M059J (cell line): ENCODE measurements at regions not wholly inside any gene's neighbourhood (a gene's known extent, or its start where the extent isn't known, plus 50 kb on each side); places are given as distances from the start of the nearest gene placed in this dataset.

Source experiments
- DNase-seq: peaks from one replicate; pipeline ENCODE4 v3.0.0-alpha.2; 2012; ENCODE audit warnings: low read depth

- DNase-seq = no peak
These were observed 84.1 kb upstream of the BARX2 start for GRCh38 chr11:129291546-129291945.

- DNase-seq = no peak
These were observed 84.7 kb upstream of the BARX2 start for GRCh38 chr11:129290966-129291365.

DNA sequence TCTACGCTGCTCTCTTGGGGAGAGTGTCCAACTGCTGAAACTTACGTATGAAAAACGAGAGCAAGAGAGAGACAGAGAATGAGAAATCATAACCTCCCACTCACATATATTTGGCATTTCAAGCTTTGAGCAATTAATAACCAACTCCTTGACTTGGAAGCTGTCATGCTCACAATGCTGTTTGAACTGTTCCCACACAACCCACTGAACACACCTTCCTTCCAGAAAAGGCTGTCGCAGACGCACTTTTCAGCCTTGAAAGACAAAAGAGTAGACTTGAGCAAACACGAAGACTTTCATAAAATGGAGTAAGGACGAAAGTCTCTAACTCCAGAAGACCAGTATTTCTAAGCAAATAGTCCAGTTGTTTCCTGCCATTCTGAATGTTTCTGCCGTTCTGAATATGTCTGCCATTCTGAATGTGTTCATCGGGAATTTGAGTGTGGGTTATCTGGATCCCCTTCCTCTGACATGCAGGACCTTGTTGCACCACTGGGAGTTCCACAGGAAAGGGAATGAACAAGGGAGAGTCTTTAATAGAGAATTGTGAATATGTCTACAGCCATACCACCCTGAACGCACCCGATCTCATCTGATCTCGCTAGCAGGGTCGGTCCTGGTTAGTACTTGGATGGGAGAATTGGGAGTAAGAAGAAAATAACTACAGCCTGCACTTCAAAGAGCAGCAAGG, 86.2 kb upstream of the BARX2 start:
- DNase-seq = no peak

DNA sequence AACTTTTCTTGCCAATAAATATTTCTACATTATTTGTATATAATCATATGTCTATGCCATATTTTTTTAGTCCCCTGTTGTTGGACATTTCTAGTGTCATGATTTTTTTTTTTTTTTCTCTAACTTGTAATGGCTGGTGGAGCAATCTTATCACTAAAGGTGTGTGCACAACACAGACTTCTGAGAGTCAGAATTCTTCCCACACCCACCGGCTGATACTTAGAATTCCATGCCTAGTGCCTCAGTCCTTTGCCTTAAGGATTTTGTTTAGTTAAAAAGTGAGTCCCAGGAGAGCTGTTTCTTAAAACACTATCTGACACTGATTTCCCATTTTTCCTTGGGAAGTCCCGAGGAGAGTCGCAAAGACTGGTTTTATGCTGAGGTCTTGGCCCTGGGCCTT, 87.7 kb upstream of the BARX2 start:
- no peak for DNase-seq

- DNase-seq = no peak
These were observed 88.8 kb upstream of the BARX2 start for GRCh38 chr11:129286813-129287212.

DNA sequence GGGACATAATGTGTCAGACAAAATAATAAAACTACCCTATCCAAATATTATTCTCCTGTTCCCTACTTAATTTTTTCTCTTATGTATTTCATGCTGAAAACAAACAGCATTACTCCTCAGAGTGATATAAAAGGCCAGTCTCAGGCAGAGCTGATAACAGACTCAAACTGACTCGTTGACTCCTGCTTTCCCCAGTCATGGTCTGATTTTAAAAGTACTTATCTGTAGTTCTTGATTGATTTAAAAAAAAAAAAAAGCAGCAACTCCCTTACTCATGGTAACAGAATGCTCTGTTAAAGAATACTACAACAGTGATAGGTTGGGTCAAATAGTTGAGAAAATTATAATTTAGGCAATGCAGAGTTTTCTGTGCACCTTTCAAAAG, 90.3 kb upstream of the BARX2 start:
- no peak for DNase-seq

GRCh38 chr11:129283141-129283540, 91.0 kb upstream of the ARHGAP32 start:
- peak; percentile 37 for DNase-seq

DNA sequence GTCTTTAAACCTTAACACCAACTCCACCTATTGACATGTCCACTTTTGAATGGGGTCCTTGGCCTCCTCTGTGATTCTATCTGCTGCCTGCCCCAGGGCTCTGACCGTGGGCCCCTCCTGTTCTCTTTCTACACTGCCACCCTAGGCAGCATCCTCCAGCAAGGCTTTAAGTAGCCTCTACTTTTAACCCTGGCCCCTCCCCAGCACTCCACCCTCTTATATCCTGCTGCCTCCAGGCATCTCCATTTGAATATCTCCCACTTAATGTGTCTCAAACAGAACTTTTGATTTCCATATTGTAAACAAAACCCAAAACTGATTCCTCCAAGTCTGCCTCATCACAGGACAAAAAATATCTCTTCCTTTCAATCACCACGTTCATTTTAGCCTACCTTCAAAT, 90.5 kb upstream of the ARHGAP32 start:
- no peak for DNase-seq

GRCh38 chr11:129281471-129282415, 89.6 kb upstream of the ARHGAP32 start:
- no peak for DNase-seq

DNA sequence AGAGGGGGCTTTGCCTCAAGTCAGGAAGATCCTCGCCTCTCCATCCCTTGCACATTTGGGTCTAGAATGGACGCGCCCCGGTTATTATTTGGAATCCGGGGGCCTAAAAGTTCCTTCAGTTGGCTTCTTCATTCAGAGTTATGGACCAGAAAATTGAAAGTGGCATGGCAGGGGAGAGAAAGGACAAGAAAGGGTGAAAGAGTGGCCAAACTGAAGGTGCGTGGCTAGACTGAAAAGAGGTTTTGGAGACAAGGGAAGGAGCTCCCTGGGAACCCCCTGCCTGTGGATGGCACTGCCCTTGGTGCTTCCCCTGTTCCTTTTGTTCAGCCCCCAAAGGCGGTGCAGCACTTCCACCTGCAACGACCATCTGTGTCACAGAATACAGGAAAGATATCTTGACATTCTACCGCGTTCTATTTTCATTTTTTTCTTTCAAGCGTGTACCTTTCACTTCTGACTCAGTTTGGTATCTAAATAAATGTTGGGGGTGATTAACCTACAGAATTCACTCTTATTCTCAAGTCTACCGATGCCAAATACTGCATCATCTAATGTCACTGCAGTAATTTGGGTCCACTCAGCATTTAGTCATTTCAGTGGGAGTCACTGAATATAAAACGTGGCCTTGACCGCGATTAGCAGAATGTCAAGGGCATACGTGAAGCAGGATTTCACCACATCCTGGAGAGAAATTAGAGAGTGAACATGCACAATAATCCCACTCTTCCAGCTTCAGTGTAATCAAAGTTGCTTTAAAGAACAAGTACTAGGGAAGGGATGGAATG, 88.1 kb upstream of the ARHGAP32 start:
- peak; percentile 72 for DNase-seq

GRCh38 chr11:129279326-129280026, 87.4 kb upstream of the ARHGAP32 start:
- DNase-seq = peak; percentile 74

DNA sequence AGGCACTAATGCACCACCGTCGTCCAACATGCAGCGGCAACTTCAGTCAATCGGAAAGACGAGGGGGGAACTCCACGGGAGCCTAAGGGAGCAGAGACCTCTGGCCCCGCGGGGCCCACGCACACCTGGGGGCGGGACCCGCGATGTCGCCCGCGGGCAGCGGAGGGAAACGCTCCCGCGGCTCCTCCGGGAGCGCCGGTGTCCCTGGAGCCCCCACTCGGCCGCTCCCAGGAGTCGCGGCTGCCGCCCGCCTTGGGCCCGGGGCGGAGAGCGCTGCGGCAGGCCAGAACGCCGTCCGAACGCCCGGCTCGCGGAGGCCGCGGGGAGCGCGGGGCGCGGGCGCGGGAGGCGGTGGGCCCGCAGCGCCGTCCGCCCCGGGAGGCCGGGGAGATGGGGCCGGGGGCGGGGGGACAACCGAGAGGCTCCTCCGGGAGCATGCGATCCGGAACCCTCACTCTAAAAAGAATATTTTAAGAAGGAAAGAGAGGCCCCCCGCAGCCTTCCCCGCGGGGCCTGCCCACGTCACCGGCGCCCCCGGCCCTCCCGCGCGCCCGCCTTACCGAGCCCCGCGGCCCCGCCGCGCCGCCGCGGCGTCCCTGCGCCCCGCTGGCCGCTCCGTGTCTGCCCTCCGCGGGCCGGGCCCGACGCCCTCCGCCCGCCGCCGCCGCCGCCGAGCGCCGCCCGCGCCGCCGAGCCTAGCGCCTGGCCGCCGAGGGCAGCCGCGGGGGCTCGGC, 86.6 kb upstream of the ARHGAP32 start:
- DNase-seq = peak; percentile 27

GRCh38 chr11:129277198-129277843, 85.2 kb upstream of the ARHGAP32 start:
- DNase-seq = peak; percentile 12

DNA sequence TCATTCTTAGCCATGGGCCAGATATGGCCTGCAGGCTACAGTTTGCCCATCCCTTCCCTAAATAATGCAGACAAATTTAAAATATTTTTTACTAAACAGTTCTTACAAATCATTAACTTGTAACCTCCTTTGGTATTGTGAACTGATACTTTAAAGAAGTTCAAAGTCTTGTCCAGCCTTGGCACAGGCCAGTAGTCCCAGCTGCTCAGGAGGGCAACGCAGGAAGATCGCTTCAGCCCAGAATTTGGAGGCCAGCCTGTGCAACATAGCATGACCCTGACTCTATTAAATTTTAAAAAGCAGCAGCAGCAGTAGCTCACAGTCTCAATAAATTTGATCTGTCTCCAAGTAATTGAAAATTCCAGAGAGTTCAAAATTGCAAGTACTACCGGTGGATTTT, 83.7 kb upstream of the ARHGAP32 start:
- DNase-seq = no peak

GRCh38 chr11:129273944-129274711, 82.0 kb upstream of the ARHGAP32 start:
- DNase-seq = no peak

GRCh38 chr11:129273322-129273721, 81.2 kb upstream of the ARHGAP32 start:
- DNase-seq = no peak

DNA sequence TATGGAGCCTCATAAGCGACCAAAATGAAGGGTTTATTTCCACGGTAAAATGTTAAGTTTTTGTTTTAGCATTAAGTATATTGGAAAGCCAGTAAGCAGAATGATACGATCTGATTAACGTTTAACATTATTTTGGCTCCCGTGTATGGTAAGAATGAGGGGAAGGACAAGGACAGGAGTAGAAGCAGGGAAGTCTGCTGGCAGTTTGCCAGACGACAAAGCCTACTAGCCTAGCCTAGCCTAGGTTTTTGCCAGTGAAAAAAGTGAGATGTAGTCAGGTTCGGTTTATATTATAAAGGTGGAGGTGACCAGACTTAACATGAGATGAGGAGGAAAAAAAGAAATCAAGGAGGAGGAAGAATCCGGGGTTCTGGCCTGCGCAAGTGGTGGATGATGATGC, 78.9 kb upstream of the ARHGAP32 start:
- no peak for DNase-seq

DNA sequence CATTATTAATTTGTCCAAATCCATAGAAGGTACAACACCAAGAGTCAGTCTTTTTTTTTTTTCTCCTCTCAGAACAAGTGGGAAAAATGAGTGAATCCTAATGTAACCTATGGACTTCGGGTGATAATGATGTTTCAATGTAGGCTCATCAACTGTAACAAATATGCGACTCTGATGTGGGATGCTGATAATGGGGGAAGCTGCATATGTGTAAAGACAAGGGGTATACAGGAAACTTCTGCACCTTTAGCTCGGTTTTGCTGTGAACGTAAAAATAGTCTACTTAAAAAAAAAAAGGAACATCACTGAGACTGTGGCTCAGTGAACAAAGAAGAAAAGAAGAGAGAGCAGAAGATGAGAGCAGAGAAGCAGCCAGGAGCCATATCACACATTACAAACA, 78.3 kb upstream of the ARHGAP32 start:
- DNase-seq = no peak

- DNase-seq = no peak
These were observed 76.2 kb upstream of the ARHGAP32 start for GRCh38 chr11:129268371-129268770.

DNA sequence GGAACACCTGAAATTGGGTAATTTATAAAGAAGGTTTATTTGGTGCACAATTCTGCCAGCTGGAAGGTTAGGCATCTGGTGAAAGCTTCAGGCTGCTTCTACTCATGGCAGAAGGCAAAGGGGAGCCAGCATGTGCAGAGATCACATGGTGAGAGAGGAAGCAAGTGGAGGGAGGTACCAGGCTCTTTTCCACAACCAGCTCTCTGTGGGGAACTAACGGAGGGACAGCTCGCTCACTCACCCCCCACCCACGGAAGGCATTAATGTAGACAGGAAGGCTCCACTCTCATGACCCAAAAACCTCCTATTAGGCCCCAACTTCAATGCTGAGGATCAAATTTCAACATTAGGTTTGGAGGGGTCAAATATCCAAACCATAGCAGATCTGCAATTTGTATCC, 75.6 kb upstream of the ARHGAP32 start:
- no peak for DNase-seq
